DMS114 treated with DMSO at 0.1 percent for 48 hours (cell line): ENCODE measurements at regions not wholly inside any gene's neighbourhood (a gene's known extent, or its start where the extent isn't known, plus 50 kb on each side); places are given as distances from the start of the nearest gene placed in this dataset.

Experiments used
- DNase-seq: peaks from one replicate; lab custom pipeline; 2025; ENCODE audit not compliant: unreplicated experiment; lab: John Stamatoyannopoulos, UW

DNA sequence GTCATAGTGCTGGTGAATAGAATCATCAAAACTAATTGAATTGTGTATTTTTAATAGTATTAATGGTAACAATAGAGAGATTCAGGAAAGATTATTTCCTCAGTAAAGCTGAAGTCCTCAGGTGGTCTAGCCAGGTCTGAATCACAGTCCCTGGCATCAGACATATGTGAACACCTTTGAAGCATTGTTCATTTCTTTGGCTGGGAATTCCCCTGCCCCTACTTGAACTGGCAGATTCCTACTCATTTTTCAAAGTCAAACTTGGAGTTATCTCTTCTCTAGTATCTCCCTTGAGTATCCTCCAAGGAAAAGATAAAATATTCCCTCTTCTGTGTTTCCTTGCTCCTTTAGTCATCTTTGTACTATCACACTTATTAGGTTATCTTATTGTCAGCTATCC is 759.8 kb downstream of the ADGRL2 start:
- no peak for DNase-seq

- DNase-seq, result no peak
Measured at GRCh38 chr1:82555501-82555900, 754.8 kb downstream of the ADGRL2 start.

GRCh38 chr1:82549841-82550240 is 749.1 kb downstream of the ADGRL2 start:
- DNase-seq, result no peak

- no peak for DNase-seq
Measured at GRCh38 chr1:82542766-82543165, 742.0 kb downstream of the ADGRL2 start.

- DNase-seq, result no peak
Measured at GRCh38 chr1:82542141-82542540, 741.4 kb downstream of the ADGRL2 start.

DNA sequence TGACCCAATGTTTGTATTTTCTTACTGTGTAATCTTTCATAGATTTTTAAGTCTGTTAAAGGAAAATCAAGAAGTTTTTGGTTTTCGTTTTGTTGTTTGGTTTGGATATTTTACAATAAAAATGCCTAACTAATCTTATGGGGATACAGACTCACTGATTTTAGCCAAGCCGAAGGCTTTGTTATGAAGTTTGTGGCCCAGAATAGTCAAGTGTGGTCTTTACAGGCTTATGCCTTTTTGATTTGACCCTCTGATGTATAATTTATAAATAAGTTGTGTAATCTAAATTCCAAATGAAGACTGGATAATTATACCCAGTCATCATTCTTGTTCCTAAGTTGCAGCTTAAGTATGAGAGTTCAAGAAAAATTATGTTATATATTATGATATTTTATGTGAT is 739.3 kb downstream of the ADGRL2 start:
- DNase-seq, result no peak

DNA sequence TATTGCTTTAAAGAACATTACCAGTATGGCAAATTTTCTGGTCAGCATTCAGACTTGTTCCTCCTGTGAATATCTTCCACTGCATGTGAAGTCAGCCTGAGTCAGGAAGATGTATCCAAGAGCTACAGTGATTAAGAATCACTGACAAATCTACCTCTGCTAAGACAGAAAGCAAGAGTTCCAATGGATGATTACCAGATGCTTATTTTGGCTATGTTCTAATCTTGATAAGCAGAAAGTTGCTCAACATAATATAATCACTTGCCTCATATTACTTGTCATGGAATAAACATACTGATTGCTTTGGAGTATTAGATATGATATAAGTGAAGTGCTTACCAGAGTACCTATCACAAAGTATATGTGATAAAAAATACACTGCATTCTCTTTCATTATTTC is 738.1 kb downstream of the ADGRL2 start:
- no peak for DNase-seq

GRCh38 chr1:82534996-82535395 is 734.3 kb downstream of the ADGRL2 start:
- no peak for DNase-seq

GRCh38 chr1:82525378-82525777 is 724.6 kb downstream of the ADGRL2 start:
- DNase-seq, result no peak

DNA sequence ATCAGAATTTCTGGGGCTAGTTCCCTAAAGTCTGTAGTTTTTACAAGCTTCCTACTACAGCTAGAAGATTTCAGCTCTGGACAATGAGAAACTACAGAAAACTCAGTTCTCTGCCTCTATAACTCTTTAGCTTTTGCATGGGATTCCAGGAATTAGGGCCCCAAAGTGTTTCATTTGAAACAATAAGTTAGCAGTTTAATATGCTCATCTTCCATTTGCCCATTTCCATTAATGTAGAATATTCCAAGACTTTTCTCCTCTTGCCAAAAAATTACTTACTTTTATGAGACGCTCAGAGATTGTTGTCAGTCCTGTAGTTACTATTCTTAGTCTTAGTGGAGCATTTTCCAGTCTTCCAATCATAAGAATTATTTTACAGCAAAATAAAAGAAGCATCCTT is 719.9 kb downstream of the ADGRL2 start:
- DNase-seq, result no peak

GRCh38 chr1:82517586-82517985 is 716.9 kb downstream of the ADGRL2 start:
- no peak for DNase-seq

DNA sequence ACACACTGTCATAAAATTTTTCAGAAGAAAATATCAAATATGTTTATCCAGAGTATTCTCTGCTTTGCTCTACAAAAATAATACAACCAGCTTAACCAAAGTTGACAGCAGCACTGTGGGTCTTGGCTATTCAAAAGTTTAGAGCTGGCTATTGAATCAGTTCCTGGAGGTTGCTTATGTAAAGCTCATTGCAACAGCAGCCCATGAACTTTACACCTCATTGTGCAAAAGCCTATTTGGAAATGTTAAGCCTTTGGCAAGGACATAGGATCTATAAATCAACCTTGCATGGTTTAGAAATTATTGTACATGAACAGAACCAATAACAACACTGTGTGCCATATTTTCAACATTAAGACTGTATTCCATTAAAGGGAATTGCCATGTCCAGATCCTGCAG is 714.9 kb downstream of the ADGRL2 start:
- no peak for DNase-seq

GRCh38 chr1:82511441-82511840 is 710.7 kb downstream of the ADGRL2 start:
- no peak for DNase-seq

DNA sequence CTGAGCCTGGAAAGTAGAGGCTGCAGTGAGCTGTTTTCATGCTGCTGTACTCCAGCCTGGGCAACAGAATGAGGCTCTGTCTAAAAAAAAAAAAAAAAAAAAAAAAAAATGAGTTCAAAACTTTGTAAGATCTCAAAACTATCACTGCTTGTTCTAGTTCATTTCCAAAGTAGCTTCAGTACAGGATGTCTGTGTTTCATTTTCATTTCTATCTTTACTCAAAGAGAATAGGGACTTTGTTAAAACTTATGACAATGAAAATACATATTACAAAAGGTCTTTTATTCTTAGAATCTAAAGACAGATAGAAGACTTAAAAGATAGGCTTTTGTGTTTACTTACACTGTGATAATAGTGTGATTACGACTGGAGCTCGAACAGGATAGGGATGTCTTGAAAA is 709.7 kb downstream of the ADGRL2 start:
- no peak for DNase-seq

DNA sequence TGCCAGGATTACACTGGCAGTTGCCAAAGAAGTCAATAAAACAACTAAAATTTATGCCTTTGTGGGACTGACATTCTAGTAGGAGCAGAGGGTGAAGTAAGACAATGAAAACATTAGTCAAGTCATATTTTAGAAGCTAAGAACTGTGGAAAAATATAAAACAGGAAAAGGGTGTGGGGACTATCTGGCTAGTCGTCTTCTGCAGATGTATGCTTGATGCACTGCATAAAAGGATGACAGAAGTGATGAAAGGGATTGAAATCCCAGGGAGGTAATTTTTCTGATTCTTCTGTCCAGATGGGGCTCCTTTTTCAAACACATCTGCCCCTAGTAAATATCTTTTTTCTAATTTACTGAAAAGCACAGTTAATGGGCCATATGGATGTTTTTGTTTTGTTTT is 706.3 kb downstream of the ADGRL2 start:
- no peak for DNase-seq

GRCh38 chr1:82503822-82504221 is 703.1 kb downstream of the ADGRL2 start:
- no peak for DNase-seq

- no peak for DNase-seq
Measured at GRCh38 chr1:82499022-82499421, 698.3 kb downstream of the ADGRL2 start.

DNA sequence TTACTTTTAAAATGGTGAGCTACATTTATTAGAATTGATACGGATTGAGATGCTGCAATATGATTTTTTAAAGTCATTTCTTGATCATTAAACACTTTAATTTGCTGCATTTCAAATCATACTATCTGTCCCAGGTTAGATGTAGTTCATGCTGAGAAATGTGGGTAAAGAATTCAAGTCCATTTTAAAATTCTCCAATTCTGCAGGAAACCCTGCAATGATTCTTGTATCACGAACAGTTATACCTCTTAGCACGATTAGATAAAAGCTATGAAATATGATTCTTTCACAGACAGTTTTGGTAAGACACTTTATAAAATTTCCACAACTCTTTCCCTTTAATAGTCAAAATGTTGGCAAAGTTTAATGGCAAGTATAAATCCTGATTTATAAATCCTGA is 693.4 kb downstream of the ADGRL2 start:
- no peak for DNase-seq

GRCh38 chr1:82492159-82492558 is 691.4 kb downstream of the ADGRL2 start:
- no peak for DNase-seq

- DNase-seq, result no peak
Measured at GRCh38 chr1:82491301-82492048, 690.7 kb downstream of the ADGRL2 start.

- DNase-seq, result no peak
Measured at GRCh38 chr1:82487778-82488177, 687.0 kb downstream of the ADGRL2 start.

DNA sequence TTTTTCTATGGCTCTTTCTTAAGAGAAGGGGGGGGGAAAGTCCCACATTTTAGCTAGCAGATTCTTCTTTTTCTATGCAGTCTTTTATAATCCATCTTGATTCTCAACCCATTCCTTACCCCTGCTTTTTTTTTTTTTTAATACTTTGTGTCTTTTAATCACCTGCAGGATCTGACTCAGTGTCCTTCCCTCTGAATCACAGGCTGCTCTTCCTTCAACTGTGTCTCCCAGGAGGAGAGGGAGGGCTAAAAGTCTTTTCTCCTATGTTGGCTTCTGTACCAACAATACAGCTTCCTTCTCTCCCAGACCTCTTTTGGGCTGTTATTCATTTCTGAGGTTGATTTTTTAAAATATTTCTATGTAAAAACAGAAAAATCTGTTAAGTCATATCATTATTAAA is 686.2 kb downstream of the ADGRL2 start:
- DNase-seq, result no peak

GRCh38 chr1:82486468-82486867 is 685.7 kb downstream of the ADGRL2 start:
- DNase-seq, result no peak
